Panc1 (cell line): ENCODE measurements at regions not wholly inside any gene's neighbourhood (a gene's known extent, or its start where the extent isn't known, plus 50 kb on each side); places are given as distances from the start of the nearest gene placed in this dataset.

Experiments used
- ATAC-seq: fragments of 200-7000 bp; cut with Tn5 transposase; 2 replicates; pipeline ENCODE4 v1.9.1; 2020; ENCODE audit warnings: mild to moderate bottlenecking, moderate library complexity
- BruUV-seq: library from RNA; stranded (reverse); fragments of 400-500 nt; replicated peaks from 2 replicates; lab custom pipeline; 2021; lab: Mats Ljungman, UMichigan
- CTCF ChIA-PET: fragments of 300-600 bp; sonication (Branson Sonifier 250); formaldehyde crosslinking; loops from one replicate; lab custom pipeline; 2022; ENCODE audit warnings: antibody characterized with exemption; lab: Charles Lee
- POLR2A ChIA-PET: fragments of 300-600 bp; sonication (Branson Sonifier 250); formaldehyde crosslinking; loops from one replicate; lab custom pipeline; 2022; ENCODE audit warnings: antibody characterized with exemption; lab: Charles Lee
- DNase-seq: peaks from one replicate; pipeline ENCODE4 v3.0.0-alpha.2; 2010; ENCODE audit warnings: low read depth, low spot score
- H3K27ac ChIP-seq: 2 replicates; pipeline ENCODE4 v1.5.1; 2011; ENCODE audit warnings: mild to moderate bottlenecking, low read length, inconsistent platforms
- H3K27me3 ChIP-seq: fragments of 200-500 bp; sonication (Bioruptor generic); 2 replicates; pipeline ENCODE4 v1.6.0; 2014; ENCODE audit warnings: low read length, inconsistent platforms; ENCODE audit not compliant: control insufficient read depth, insufficient read depth
- H3K36me3 ChIP-seq: fragments of 200-500 bp; sonication (Bioruptor generic); 2 replicates; pipeline ENCODE4 v1.5.1; 2014; ENCODE audit warnings: inconsistent platforms, mild to moderate bottlenecking, low read length, moderate library complexity; ENCODE audit not compliant: control insufficient read depth, insufficient read depth
- H3K4me1 ChIP-seq: 2 replicates; pipeline ENCODE4 v1.5.1; 2011; ENCODE audit warnings: inconsistent platforms, mild to moderate bottlenecking, low read length, moderate library complexity; ENCODE audit not compliant: control insufficient read depth, insufficient read depth
- H3K4me3 ChIP-seq, 2 experiments: 2 replicates each; pipeline ENCODE4 v1.5.1; 2011 to 2012; ENCODE audit warnings: low read depth in 2 of 2, low read length in 2 of 2, mild to moderate bottlenecking in 2 of 2, inconsistent platforms in 1 of 2, moderate library complexity in 1 of 2
- H3K9me3 ChIP-seq: fragments of 200-500 bp; sonication (Bioruptor generic); 2 replicates; pipeline ENCODE4 v1.5.1; 2014; ENCODE audit warnings: low read depth, mild to moderate bottlenecking, inconsistent platforms, low read length, moderate library complexity; ENCODE audit not compliant: control insufficient read depth, insufficient read depth
- CTCF ChIP-seq: fragments of 450-650 bp; IDR thresholded peaks from 2 replicates; pipeline ENCODE4 v1.5.1; 2017; ENCODE audit warnings: mild to moderate bottlenecking
- POLR2AphosphoS5 ChIP-seq: IDR thresholded peaks from 2 replicates; pipeline ENCODE4 v1.6.1; 2012; ENCODE audit warnings: mild to moderate bottlenecking, low read depth, low read length, moderate library complexity
- REST ChIP-seq, 2 experiments: IDR thresholded peaks; 2 replicates each; pipeline ENCODE4 v1.6.1; 2011 to 2012; ENCODE audit warnings: low read depth in 2 of 2, control low read depth in 1 of 2, low read length in 1 of 2, mild to moderate bottlenecking in 1 of 2, moderate library complexity in 1 of 2; ENCODE audit not compliant: insufficient read depth in 1 of 2
- SIN3A ChIP-seq: IDR thresholded peaks from 2 replicates; pipeline ENCODE4 v1.6.1; 2012; ENCODE audit warnings: low read depth, mild to moderate bottlenecking, low read length, moderate library complexity, borderline replicate concordance; ENCODE audit not compliant: insufficient read depth
- TCF7L2 ChIP-seq: IDR thresholded peaks from 2 replicates; pipeline ENCODE4 v1.6.1; 2011; ENCODE audit warnings: mild to moderate bottlenecking, low read depth, low read length, inconsistent platforms
- in situ Hi-C: cut with HindIII; loops from 2 replicates; pipeline ENCODE4 v1.10.0; 2016; ENCODE audit warnings: low sequenced_read_pairs, low pct_unique_long_range_greater_than_20kb
- intact Hi-C: fragments of 100-400 bp; cut with micrococcal nuclease; formaldehyde crosslinking; loops from one replicate; pipeline ENCODE4 v1.10.0; 2022; ENCODE audit not compliant: unreplicated experiment

GRCh38 chr12:86634456-86635410, 378.5 kb upstream of the MGAT4C start:
- H3K4me1 ChIP-seq = no peaks in the 10 kb centered on the region
- CTCF ChIA-PET = interaction anchor here (0.6 kb wide), 1 partner anchor 222 kb away, joined by 3 read pairs; no protein-coding TSS in a partner anchor
- H3K4me3 ChIP-seq = no peak overlapping the region
- ATAC-seq = no peak
- H3K27ac ChIP-seq = no peak overlapping the region
- H3K27me3 ChIP-seq = no peaks in the 10 kb centered on the region
- POLR2A ChIA-PET = interaction anchor here (0.6 kb wide), 1 partner anchor 1272 kb away, joined by 5 read pairs; no protein-coding TSS in a partner anchor
- no peak for DNase-seq
- H3K36me3 ChIP-seq = no peaks in the 10 kb centered on the region
- in situ Hi-C loops = no loop called here
- no peak for TF ChIP-seq SIN3A
- no peak for TF ChIP-seq CTCF
- no peak for TF ChIP-seq REST (IDR thresholded peaks at IDR 0.05; ENCODE audit: insufficient read depth in 1 of 2, low read depth in 2 of 2, low read length in 1 of 2)
- no peak for TF ChIP-seq POLR2AphosphoS5
- TF ChIP-seq TCF7L2 = no peak
- no TSS peak for BruUV-seq
- intact Hi-C loops = no loop called here
- H3K9me3 ChIP-seq = no peaks in the 10 kb centered on the region

GRCh38 chr12:86627001-86627400, 370.8 kb upstream of the MGAT4C start:
- in situ Hi-C loops = no loop called here
- TF ChIP-seq REST (IDR thresholded peaks at IDR 0.05; ENCODE audit: insufficient read depth in 1 of 2, low read depth in 2 of 2, low read length in 1 of 2) = no peak
- no peak for TF ChIP-seq POLR2AphosphoS5
- TF ChIP-seq TCF7L2 = no peak
- no peak for TF ChIP-seq CTCF
- TF ChIP-seq SIN3A = no peak
- no peak overlapping the region for H3K27ac ChIP-seq
- ChIA-PET POLR2A (no interaction called here), CTCF (no interaction called here)
- no peak overlapping the region for H3K4me3 ChIP-seq
- H3K36me3 ChIP-seq = no peaks in the 10 kb centered on the region
- no peaks in the 10 kb centered on the region for H3K4me1 ChIP-seq
- DNase-seq (no peak), ATAC-seq (no peak)
- no TSS peak for BruUV-seq
- intact Hi-C loops = no loop called here
- no peaks in the 10 kb centered on the region for H3K27me3 ChIP-seq
- peaks cover 9% of the 10 kb centered on the region; the same call in 1 of the 2 replicates for H3K9me3 ChIP-seq
